ENCODE measurements at regions not wholly inside any gene's neighbourhood (a gene's known extent, or its start where the extent isn't known, plus 50 kb on each side); places are given as distances from the start of the nearest gene placed in this dataset.

DNA sequence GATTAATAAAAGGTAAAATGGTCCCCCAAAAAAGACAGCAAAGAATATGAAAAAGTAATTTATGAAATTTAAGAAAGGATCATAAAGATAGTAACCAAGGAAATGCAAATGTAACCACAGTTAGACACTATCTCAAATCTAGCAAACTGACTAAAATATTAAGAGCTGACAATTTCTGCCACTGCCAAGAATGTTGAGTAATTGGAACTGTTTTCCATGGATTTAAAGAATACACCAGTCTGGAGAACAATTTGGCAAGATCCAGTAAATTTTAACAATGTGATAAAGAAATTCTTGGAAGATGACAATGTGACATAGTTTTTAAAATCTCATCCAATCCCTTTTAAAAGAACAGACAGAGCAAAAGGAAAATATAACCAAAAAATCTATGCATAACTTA lies 798.0 kb upstream of the MGAT4C start:
- no peaks in the 10 kb centered on the region for H3K4me1 ChIP-seq
- H3K4me3 ChIP-seq: no peak overlapping the region
- no peaks in the 10 kb centered on the region for H3K27me3 ChIP-seq
- no peaks in the 10 kb centered on the region for H3K9me3 ChIP-seq
- H3K27ac ChIP-seq: no peak overlapping the region
- TF ChIP-seq, protein P1, sequence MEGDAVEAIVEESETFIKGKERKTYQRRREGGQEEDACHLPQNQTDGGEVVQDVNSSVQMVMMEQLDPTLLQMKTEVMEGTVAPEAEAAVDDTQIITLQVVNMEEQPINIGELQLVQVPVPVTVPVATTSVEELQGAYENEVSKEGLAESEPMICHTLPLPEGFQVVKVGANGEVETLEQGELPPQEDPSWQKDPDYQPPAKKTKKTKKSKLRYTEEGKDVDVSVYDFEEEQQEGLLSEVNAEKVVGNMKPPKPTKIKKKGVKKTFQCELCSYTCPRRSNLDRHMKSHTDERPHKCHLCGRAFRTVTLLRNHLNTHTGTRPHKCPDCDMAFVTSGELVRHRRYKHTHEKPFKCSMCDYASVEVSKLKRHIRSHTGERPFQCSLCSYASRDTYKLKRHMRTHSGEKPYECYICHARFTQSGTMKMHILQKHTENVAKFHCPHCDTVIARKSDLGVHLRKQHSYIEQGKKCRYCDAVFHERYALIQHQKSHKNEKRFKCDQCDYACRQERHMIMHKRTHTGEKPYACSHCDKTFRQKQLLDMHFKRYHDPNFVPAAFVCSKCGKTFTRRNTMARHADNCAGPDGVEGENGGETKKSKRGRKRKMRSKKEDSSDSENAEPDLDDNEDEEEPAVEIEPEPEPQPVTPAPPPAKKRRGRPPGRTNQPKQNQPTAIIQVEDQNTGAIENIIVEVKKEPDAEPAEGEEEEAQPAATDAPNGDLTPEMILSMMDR (IDR thresholded peaks at IDR 0.05): no peak
- no peak for TF ChIP-seq POLR2A (IDR thresholded peaks at IDR 0.05)
- TF ChIP-seq POLR2AphosphoS5 (IDR thresholded peaks at IDR 0.05): no peak
- TF ChIP-seq EP300 (IDR thresholded peaks at IDR 0.05; ENCODE audit: low read depth): no peak
- H3K36me3 ChIP-seq: no peaks in the 10 kb centered on the region
- no peak for DNase-seq
- intact Hi-C loops (cut with DNase I; ENCODE audit: low total_unique reads) (no loop called here), in situ Hi-C loops (cut with MboI; ENCODE audit: low pct_ligation_motif_present in 1 of 4, low pct_unique_long_range_greater_than_20kb in 1 of 4, low sequenced_read_pairs in 3 of 4) (no loop called here)

DNA sequence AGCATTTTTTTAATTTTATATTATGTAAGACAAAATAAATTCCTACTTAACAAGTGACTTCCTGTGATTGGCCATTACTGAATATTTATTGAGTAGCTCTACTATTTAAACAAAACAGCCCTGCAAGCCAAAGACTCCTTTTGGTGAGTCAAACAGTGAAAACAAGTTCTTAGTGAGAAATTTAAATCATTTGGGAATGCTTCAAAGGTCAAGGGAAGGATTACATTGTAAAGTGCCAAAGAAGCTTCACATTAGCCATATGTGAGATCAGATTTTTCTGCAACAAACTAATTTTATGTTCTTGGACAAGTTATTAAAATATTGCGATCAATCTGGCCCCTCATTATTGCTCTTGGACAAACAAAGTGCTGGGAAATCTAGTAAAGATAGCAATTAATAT lies 795.4 kb upstream of the MGAT4C start:
- Histone ChIP-seq H3K36me3 (no peaks in the 10 kb centered on the region), H3K9me3 (no peaks in the 10 kb centered on the region), H3K27me3 (no peaks in the 10 kb centered on the region), H3K27ac (no peak overlapping the region), H3K4me3 (no peak overlapping the region), H3K4me1 (no peaks in the 10 kb centered on the region)
- intact Hi-C loops (cut with DNase I; ENCODE audit: low total_unique reads): no loop called here
- TF ChIP-seq POLR2A (IDR thresholded peaks at IDR 0.05): no peak
- WGBS, 2 donors (ENCODE audit: low coverage in 1 of 2): 71 to 76% methylated on average over 1 of the region's 1 CpG
- in situ Hi-C loops (cut with MboI; ENCODE audit: low pct_ligation_motif_present in 1 of 4, low pct_unique_long_range_greater_than_20kb in 1 of 4, low sequenced_read_pairs in 3 of 4): no loop called here
- DNase-seq: no peak

DNA sequence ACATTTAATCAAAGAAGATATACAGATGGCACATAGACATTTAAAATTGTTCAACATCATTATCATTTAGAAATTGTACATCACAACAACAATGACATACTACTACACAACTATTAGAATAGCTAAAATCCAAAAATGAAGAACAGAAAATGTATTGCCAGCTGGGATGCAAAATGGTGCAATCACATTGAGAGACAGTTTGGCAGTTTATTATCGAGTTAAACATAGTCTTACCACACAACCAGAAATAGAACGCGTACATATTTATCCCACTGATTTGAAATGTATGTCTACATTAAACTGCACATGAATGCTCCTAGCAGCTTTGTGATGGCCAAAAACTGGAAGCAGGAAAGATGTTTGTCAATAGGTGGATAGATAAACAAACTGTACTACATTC lies 791.5 kb upstream of the MGAT4C start:
- no peak for TF ChIP-seq POLR2A (IDR thresholded peaks at IDR 0.05)
- TF ChIP-seq EP300 (IDR thresholded peaks at IDR 0.05; ENCODE audit: low read depth): no peak
- TF ChIP-seq POLR2AphosphoS5 (IDR thresholded peaks at IDR 0.05): no peak
- TF ChIP-seq, protein P1 (IDR thresholded peaks at IDR 0.05): no peak
- Histone ChIP-seq H3K4me1 (no peaks in the 10 kb centered on the region), H3K27me3 (no peaks in the 10 kb centered on the region), H3K27ac (no peak overlapping the region), H3K9me3 (no peaks in the 10 kb centered on the region), H3K4me3 (no peak overlapping the region), H3K36me3 (no peaks in the 10 kb centered on the region)
- in situ Hi-C loops (cut with MboI; ENCODE audit: low pct_ligation_motif_present in 1 of 4, low pct_unique_long_range_greater_than_20kb in 1 of 4, low sequenced_read_pairs in 3 of 4): no loop called here
- 90 to 100% methylated on average over 3 of the region's 3 CpGs for WGBS, 2 donors (ENCODE audit: low coverage in 1 of 2)
- intact Hi-C loops (cut with DNase I; ENCODE audit: low total_unique reads): no loop called here
- DNase-seq: no peak

DNA sequence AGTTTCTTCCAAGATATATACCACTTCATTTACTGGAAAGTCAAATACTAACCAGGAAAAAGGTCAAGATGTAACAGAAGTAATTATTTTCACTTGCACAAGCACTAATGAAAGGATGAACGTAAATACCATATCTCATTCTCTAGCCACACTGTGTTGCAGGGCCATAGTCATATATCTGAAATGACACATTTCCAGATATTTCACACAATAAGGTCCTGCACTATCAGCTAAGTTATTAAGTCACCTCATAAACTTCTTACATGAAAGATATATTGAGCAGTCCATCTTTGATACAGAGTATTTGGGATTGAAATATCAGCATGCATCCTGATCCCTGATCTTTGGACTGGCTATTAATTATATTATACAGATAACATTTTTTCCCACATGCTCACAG lies 783.3 kb upstream of the MGAT4C start:
- intact Hi-C loops (cut with DNase I; ENCODE audit: low total_unique reads) (no loop called here), in situ Hi-C loops (cut with MboI; ENCODE audit: low pct_ligation_motif_present in 1 of 4, low pct_unique_long_range_greater_than_20kb in 1 of 4, low sequenced_read_pairs in 3 of 4) (no loop called here)
- TF ChIP-seq EP300 (IDR thresholded peaks at IDR 0.05; ENCODE audit: low read depth) (no peak), POLR2AphosphoS5 (IDR thresholded peaks at IDR 0.05) (no peak), POLR2A (IDR thresholded peaks at IDR 0.05) (no peak)
- TF ChIP-seq, protein P1 (IDR thresholded peaks at IDR 0.05): no peak
- H3K4me3 ChIP-seq: no peak overlapping the region
- H3K9me3 ChIP-seq: no peaks in the 10 kb centered on the region
- no peak for DNase-seq
- 55 to 71% methylated on average over 1 of the region's 1 CpG for WGBS, 2 donors (ENCODE audit: low coverage in 1 of 2)
- H3K4me1 ChIP-seq: no peaks in the 10 kb centered on the region
- H3K27me3 ChIP-seq: no peaks in the 10 kb centered on the region
- H3K36me3 ChIP-seq: no peaks in the 10 kb centered on the region
- H3K27ac ChIP-seq: no peak overlapping the region

DNA sequence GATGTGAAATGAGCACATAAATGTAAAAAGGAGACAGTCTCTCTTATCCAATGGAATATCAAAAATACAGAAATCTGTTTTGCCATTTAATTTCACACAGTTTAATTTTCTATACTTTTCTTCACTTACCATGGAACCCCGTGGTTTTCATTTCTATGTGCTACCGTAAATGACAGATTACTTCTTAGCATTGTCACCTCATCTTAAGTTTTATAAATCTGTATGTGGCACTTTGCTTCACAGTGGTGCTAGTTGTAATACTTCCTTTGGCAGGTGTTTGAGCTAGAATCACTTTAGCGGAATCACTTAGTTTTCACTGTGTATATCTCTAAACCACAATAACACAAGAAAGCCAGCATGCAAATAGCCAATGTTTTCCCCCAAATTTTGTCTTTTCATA lies 781.9 kb upstream of the MGAT4C start:
- TF ChIP-seq, protein P1 (IDR thresholded peaks at IDR 0.05): no peak
- TF ChIP-seq EP300 (IDR thresholded peaks at IDR 0.05; ENCODE audit: low read depth) (no peak), POLR2AphosphoS5 (IDR thresholded peaks at IDR 0.05) (no peak)
- intact Hi-C loops (cut with DNase I; ENCODE audit: low total_unique reads) (no loop called here), in situ Hi-C loops (cut with MboI; ENCODE audit: low pct_ligation_motif_present in 1 of 4, low pct_unique_long_range_greater_than_20kb in 1 of 4, low sequenced_read_pairs in 3 of 4) (no loop called here)

More for the DNA sequence above, 781.9 kb upstream of the MGAT4C start:
- Histone ChIP-seq H3K36me3 (no peaks in the 10 kb centered on the region), H3K4me1 (no peaks in the 10 kb centered on the region), H3K27me3 (no peaks in the 10 kb centered on the region), H3K9me3 (no peaks in the 10 kb centered on the region), H3K27ac (no peak overlapping the region), H3K4me3 (no peak overlapping the region)
- no peak for DNase-seq
- 80 to 82% methylated on average over 3 of the region's 3 CpGs for WGBS, 2 donors (ENCODE audit: low coverage in 1 of 2)

Data from transverse colon (tissue), 4 donors.